HG02642 (cell line): ENCODE measurements at regions not wholly inside any gene's neighbourhood (a gene's known extent, or its start where the extent isn't known, plus 50 kb on each side); places are given as distances from the start of the nearest gene placed in this dataset.

ENCODE experiments used
- ATAC-seq: cut with Tn5 transposase; IDR thresholded peaks from one replicate; pipeline ENCODE4 v1.9.1; 2021; ENCODE audit warnings: mild to moderate bottlenecking; ENCODE audit not compliant: unreplicated experiment, poor library complexity

GRCh38 chr22:46064228-46064965 is 85.9 kb upstream of the PPARA start:
- ATAC-seq: no peak

GRCh38 chr22:46064966-46065666 is 85.2 kb upstream of the PPARA start:
- ATAC-seq: no peak

GRCh38 chr22:46065691-46066454 is 84.5 kb upstream of the PPARA start:
- ATAC-seq: no peak

GRCh38 chr22:46066691-46067090 is 83.6 kb upstream of the PPARA start:
- no peak for ATAC-seq

GRCh38 chr22:46067159-46068111 is 82.9 kb upstream of the PPARA start:
- no peak for ATAC-seq

GRCh38 chr22:46068181-46068592 is 82.1 kb upstream of the PPARA start:
- no peak for ATAC-seq

- no peak for ATAC-seq
Observed at GRCh38 chr22:46068593-46069491, 81.5 kb upstream of the PPARA start.

- peak; percentile 7 for ATAC-seq
Observed at GRCh38 chr22:46069521-46070214, 80.7 kb upstream of the PPARA start.

- peak; percentile 28 for ATAC-seq
Observed at GRCh38 chr22:46070215-46070802, 80.0 kb upstream of the PPARA start.

GRCh38 chr22:46070803-46071450 is 79.4 kb upstream of the PPARA start:
- peak; percentile 42 for ATAC-seq

GRCh38 chr22:46071451-46072109 is 78.7 kb upstream of the PPARA start:
- peak; percentile 23 for ATAC-seq

GRCh38 chr22:46072110-46072881 is 78.0 kb upstream of the PPARA start:
- peak; percentile 31 for ATAC-seq

GRCh38 chr22:46072981-46073682 is 77.2 kb upstream of the PPARA start:
- no peak for ATAC-seq

GRCh38 chr22:46073683-46074504 is 76.4 kb upstream of the PPARA start:
- no peak for ATAC-seq
